Neuronal stem cell (in vitro differentiated cells): ENCODE measurements at regions not wholly inside any gene's neighbourhood (a gene's known extent, or its start where the extent isn't known, plus 50 kb on each side); places are given as distances from the start of the nearest gene placed in this dataset.
A peak's percentile ranks its signal among the peaks of the same experiment; 100 is the strongest.

Experiments used
- DNase-seq: peaks from one replicate; pipeline ENCODE4 v3.0.0-alpha.2; 2013; ENCODE audit warnings: low spot score
- H2AFZ ChIP-seq: one replicate; pipeline ENCODE4 v1.6.1; 2013; ENCODE audit warnings: mild to moderate bottlenecking, low read length, inconsistent platforms
- H2AK5ac ChIP-seq: 2 replicates; pipeline ENCODE4 v1.6.1; 2013; ENCODE audit warnings: low read depth, mild to moderate bottlenecking, inconsistent platforms, low read length, moderate library complexity, mixed read lengths
- H2BK120ac ChIP-seq: 2 replicates; pipeline ENCODE4 v1.6.1; 2013; ENCODE audit warnings: low read depth, mild to moderate bottlenecking, inconsistent platforms, low read length, moderate library complexity, mixed read lengths
- H2BK12ac ChIP-seq: one replicate; pipeline ENCODE4 v1.6.1; 2013; ENCODE audit warnings: low read length, inconsistent platforms
- H2BK15ac ChIP-seq: 2 replicates; pipeline ENCODE4 v1.6.1; 2013; ENCODE audit warnings: mild to moderate bottlenecking, low read length, inconsistent platforms, mixed read lengths
- H2BK5ac ChIP-seq: one replicate; pipeline ENCODE4 v1.6.1; 2013; ENCODE audit warnings: inconsistent platforms, mild to moderate bottlenecking, low read length, moderate library complexity
- H3K14ac ChIP-seq: one replicate; pipeline ENCODE4 v1.6.1; 2013; ENCODE audit warnings: low read length, inconsistent platforms
- H3K18ac ChIP-seq: 2 replicates; pipeline ENCODE4 v1.6.1; 2013; ENCODE audit warnings: low read length, inconsistent platforms
- H3K23ac ChIP-seq: 2 replicates; pipeline ENCODE4 v1.6.1; 2013; ENCODE audit warnings: low read depth, mild to moderate bottlenecking, mixed read lengths, low read length, inconsistent platforms; ENCODE audit not compliant: poor library complexity
- H3K27ac ChIP-seq: replicated peaks from 3 replicates; pipeline ENCODE4 v1.5.1; 2013; ENCODE audit warnings: low read length, inconsistent platforms
- H3K27me3 ChIP-seq, 3 experiments: 2 replicates each; pipeline ENCODE4 v1.6.1; 2013; ENCODE audit warnings: low read length in 3 of 3, mild to moderate bottlenecking in 2 of 3, inconsistent platforms in 1 of 3, low read depth in 1 of 3, mixed read lengths in 1 of 3, moderate library complexity in 1 of 3; ENCODE audit not compliant: control insufficient read depth in 3 of 3, insufficient read depth in 3 of 3
- H3K36me3 ChIP-seq, 2 donors: replicated peaks in 1 of 2; 2 replicates each; pipeline ENCODE4 v1.6.1; 2013; ENCODE audit warnings: low read length in 2 of 2; ENCODE audit not compliant: control insufficient read depth in 2 of 2, insufficient read depth in 2 of 2
- H3K4ac ChIP-seq: 2 replicates; pipeline ENCODE4 v1.6.1; 2013; ENCODE audit warnings: inconsistent platforms, mild to moderate bottlenecking, low read length, moderate library complexity
- H3K4me1 ChIP-seq, 2 donors: 1 replicate in 1 of 2; 2 replicates in 1 of 2; pipeline ENCODE4 v1.6.1; 2013; ENCODE audit warnings: low read length in 2 of 2, low read depth in 1 of 2; ENCODE audit not compliant: control insufficient read depth in 2 of 2, insufficient read depth in 1 of 2
- H3K4me2 ChIP-seq: one replicate; pipeline ENCODE4 v1.6.1; 2013; ENCODE audit warnings: mild to moderate bottlenecking, low read length, inconsistent platforms; ENCODE audit not compliant: insufficient read depth, poor library complexity, severe bottlenecking
- H3K4me3 ChIP-seq, 2 donors: 2 replicates each; pipeline ENCODE4 v1.5.1; 2013; ENCODE audit warnings: low read length in 2 of 2, mild to moderate bottlenecking in 2 of 2, inconsistent platforms in 1 of 2, moderate library complexity in 1 of 2
- H3K79me1 ChIP-seq: one replicate; pipeline ENCODE4 v1.6.1; 2013; ENCODE audit warnings: low read depth, mild to moderate bottlenecking, inconsistent platforms, low read length, moderate library complexity
- H3K9ac ChIP-seq: one replicate; pipeline ENCODE4 v1.6.1; 2013; ENCODE audit warnings: mild to moderate bottlenecking, low read depth, low read length, inconsistent platforms; ENCODE audit not compliant: poor library complexity
- H3K9me3 ChIP-seq, 2 donors: replicated peaks in 1 of 2; 2 replicates each; pipeline versions ENCODE3 to v1.6.1; 2013; ENCODE audit warnings: low read length in 2 of 2, mild to moderate bottlenecking in 2 of 2, inconsistent platforms in 1 of 2, low read depth in 1 of 2, mixed read lengths in 1 of 2, moderate library complexity in 1 of 2; ENCODE audit not compliant: control insufficient read depth in 2 of 2, insufficient read depth in 1 of 2
- H4K8ac ChIP-seq: one replicate; pipeline ENCODE4 v1.6.1; 2013; ENCODE audit warnings: low read depth, mild to moderate bottlenecking, inconsistent platforms, low read length, moderate library complexity
- H4K91ac ChIP-seq: one replicate; pipeline ENCODE4 v1.6.1; 2013; ENCODE audit warnings: low read length, low read depth, mild to moderate bottlenecking, inconsistent platforms; ENCODE audit not compliant: poor library complexity
- WGBS, 2 donors: extraction: QIAGEN DNeasy Blood & Tissue Kit; methylation state at CpG; one replicate each; pipeline ENCODE4 v1.1.7; 2013; ENCODE audit warnings: missing lambda C conversion rate in 2 of 2, mixed read lengths in 1 of 2; ENCODE audit not compliant: insufficient read length in 2 of 2, insufficient replicate concordance in 1 of 2; ENCODE audit errors: extremely low coverage in 2 of 2; 5-methylcytosine and 5-hydroxymethylcytosine counted together

GRCh38 chr1:223490256-223490655 lies 97.0 kb downstream of the CCDC185 start:
- Histone ChIP-seq H2AFZ (no peak overlapping the region), H3K27me3 (no peaks in the 10 kb centered on the region), H3K36me3 (no peaks in the 10 kb centered on the region), H3K4me1 (peaks cover 0 to 5% of the 10 kb centered on the region in 2 donors), H2BK5ac (no peak overlapping the region), H3K23ac (peak overlapping the region; percentile 21), H2BK15ac (no peak overlapping the region), H3K9ac (no peak overlapping the region), H3K4ac (no peak overlapping the region), H3K9me3 (no peaks in the 10 kb centered on the region), H2BK12ac (no peak overlapping the region), H3K4me3 (no peak overlapping the region), H4K8ac (no peak overlapping the region), H3K18ac (no peak overlapping the region), H2BK120ac (no peak overlapping the region), H3K27ac (no peak overlapping the region), H4K91ac (no peak overlapping the region), H3K4me2 (no peak overlapping the region), H3K79me1 (no peaks in the 10 kb centered on the region), H3K14ac (no peak overlapping the region), H2AK5ac (peak overlapping the region; percentile 17)
- no peak for DNase-seq
- WGBS, 2 donors = no CpG with 5 or more reads among the region's 3 CpGs
